Skeletal muscle satellite cell (primary cell): ENCODE measurements at regions not wholly inside any gene's neighbourhood (a gene's known extent, or its start where the extent isn't known, plus 50 kb on each side); places are given as distances from the start of the nearest gene placed in this dataset.

Experiments
- H3K27me3 ChIP-seq: 2 replicates; pipeline ENCODE4 v1.7.0; 2013; ENCODE audit warnings: low read length; ENCODE audit not compliant: control insufficient read depth, insufficient read depth
- H3K36me3 ChIP-seq: 2 replicates; pipeline ENCODE4 v1.7.0; 2013; ENCODE audit warnings: mild to moderate bottlenecking, control low read depth, low read length; ENCODE audit not compliant: insufficient read depth
- H3K4me1 ChIP-seq: 2 replicates; pipeline ENCODE4 v1.7.0; 2013; ENCODE audit warnings: low read length; ENCODE audit not compliant: control insufficient read depth, insufficient read depth
- H3K4me2 ChIP-seq: 2 replicates; pipeline ENCODE4 v1.7.0; 2013; ENCODE audit warnings: mild to moderate bottlenecking, low read length
- H3K4me3 ChIP-seq: 2 replicates; pipeline ENCODE4 v1.7.0; 2013; ENCODE audit warnings: low read length
- H3K9ac ChIP-seq: 2 replicates; pipeline ENCODE4 v1.7.0; 2013; ENCODE audit warnings: mild to moderate bottlenecking, low read depth, low read length, moderate library complexity
- H3K9me3 ChIP-seq: replicated peaks from 2 replicates; pipeline ENCODE4 v1.7.0; 2013; ENCODE audit warnings: mild to moderate bottlenecking, control low read depth, low read length

- Histone ChIP-seq H3K4me1 (no peaks in the 10 kb centered on the region), H3K4me2 (no peak overlapping the region), H3K9ac (no peak overlapping the region), H3K4me3 (no peak overlapping the region), H3K36me3 (no peaks in the 10 kb centered on the region), H3K9me3 (no peaks in the 10 kb centered on the region), H3K27me3 (peaks cover 6% of the 10 kb centered on the region)
Observed at GRCh38 chr3:64958199-64958843, 270.5 kb upstream of the ADAMTS9 start.

GRCh38 chr3:64957408-64958198 is 269.8 kb upstream of the ADAMTS9 start:
- Histone ChIP-seq H3K36me3 (no peaks in the 10 kb centered on the region), H3K27me3 (peaks cover 6% of the 10 kb centered on the region), H3K4me2 (no peak overlapping the region), H3K4me1 (no peaks in the 10 kb centered on the region), H3K9me3 (no peaks in the 10 kb centered on the region), H3K9ac (no peak overlapping the region), H3K4me3 (no peak overlapping the region)

DNA sequence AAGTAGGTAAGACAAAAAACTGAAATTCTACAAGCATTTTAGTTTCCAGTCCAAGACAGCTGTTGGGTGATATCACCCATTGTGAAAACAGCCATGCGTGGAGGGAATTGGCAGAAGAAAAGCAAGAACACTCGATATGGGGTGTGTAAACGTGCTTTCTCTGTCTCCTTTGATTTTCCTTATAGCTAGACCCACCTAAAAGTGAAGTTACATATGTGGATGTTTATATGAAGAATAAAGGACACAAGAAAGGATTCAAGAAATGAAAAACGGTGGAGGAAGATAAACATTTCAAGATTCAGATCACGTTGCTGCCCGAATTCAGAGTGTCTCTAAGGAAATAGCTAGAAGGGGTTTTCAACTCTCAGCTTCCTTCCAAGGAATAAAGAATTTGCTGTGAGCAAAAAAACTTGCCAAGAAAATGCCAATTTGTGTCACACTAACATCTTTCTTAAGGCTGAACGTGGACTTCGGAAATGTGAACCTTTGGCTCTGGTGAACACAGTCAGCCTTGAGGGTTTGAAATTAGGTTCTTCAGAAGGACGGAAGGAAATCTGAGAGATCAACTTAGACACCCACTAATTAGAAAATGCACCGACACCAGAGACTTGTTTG is 269.0 kb upstream of the ADAMTS9 start:
- Histone ChIP-seq H3K4me3 (no peak overlapping the region), H3K9ac (no peak overlapping the region), H3K36me3 (no peaks in the 10 kb centered on the region), H3K9me3 (no peaks in the 10 kb centered on the region), H3K27me3 (peaks cover 6% of the 10 kb centered on the region), H3K4me2 (no peak overlapping the region), H3K4me1 (no peaks in the 10 kb centered on the region)

GRCh38 chr3:64954995-64955636 is 267.3 kb upstream of the ADAMTS9 start:
- Histone ChIP-seq H3K4me2 (no peak overlapping the region), H3K27me3 (peaks cover 6% of the 10 kb centered on the region), H3K36me3 (no peaks in the 10 kb centered on the region), H3K4me1 (no peaks in the 10 kb centered on the region), H3K4me3 (no peak overlapping the region), H3K9me3 (no peaks in the 10 kb centered on the region), H3K9ac (no peak overlapping the region)

GRCh38 chr3:64945171-64945729 is 257.4 kb upstream of the ADAMTS9 start:
- no peak overlapping the region for H3K4me3 ChIP-seq
- H3K27me3 ChIP-seq, result no peaks in the 10 kb centered on the region
- no peak overlapping the region for H3K9ac ChIP-seq
- no peak overlapping the region for H3K4me2 ChIP-seq
- H3K4me1 ChIP-seq, result no peaks in the 10 kb centered on the region
- no peaks in the 10 kb centered on the region for H3K9me3 ChIP-seq
- H3K36me3 ChIP-seq, result no peaks in the 10 kb centered on the region

DNA sequence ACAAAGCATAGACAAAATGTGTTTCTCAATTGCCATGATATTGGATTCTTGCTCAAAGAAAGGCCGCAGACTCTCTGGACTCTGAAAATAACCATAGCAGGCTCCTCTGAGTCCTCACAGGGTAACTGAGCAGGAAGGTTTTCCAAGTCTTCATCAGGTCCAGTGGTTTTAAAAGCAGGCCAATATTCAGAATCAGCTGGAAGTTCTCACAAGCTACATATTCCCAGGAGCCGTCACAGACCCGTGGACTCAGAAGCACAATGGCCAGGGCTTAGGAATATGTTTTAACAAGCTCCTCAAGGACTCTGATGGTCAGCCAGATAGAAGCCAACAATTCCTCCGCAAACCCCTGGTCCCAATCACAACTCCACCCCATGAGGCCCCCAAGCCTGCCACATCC is 256.1 kb upstream of the ADAMTS9 start:
- H3K36me3 ChIP-seq, result no peaks in the 10 kb centered on the region
- no peaks in the 10 kb centered on the region for H3K9me3 ChIP-seq
- no peak overlapping the region for H3K4me3 ChIP-seq
- no peaks in the 10 kb centered on the region for H3K4me1 ChIP-seq
- no peak overlapping the region for H3K9ac ChIP-seq
- no peak overlapping the region for H3K4me2 ChIP-seq
- no peaks in the 10 kb centered on the region for H3K27me3 ChIP-seq

GRCh38 chr3:64940596-64941348 is 253.0 kb upstream of the ADAMTS9 start:
- Histone ChIP-seq H3K4me3 (no peak overlapping the region), H3K4me1 (no peaks in the 10 kb centered on the region), H3K9ac (no peak overlapping the region), H3K4me2 (no peak overlapping the region), H3K9me3 (no peaks in the 10 kb centered on the region), H3K27me3 (no peaks in the 10 kb centered on the region), H3K36me3 (no peaks in the 10 kb centered on the region)

DNA sequence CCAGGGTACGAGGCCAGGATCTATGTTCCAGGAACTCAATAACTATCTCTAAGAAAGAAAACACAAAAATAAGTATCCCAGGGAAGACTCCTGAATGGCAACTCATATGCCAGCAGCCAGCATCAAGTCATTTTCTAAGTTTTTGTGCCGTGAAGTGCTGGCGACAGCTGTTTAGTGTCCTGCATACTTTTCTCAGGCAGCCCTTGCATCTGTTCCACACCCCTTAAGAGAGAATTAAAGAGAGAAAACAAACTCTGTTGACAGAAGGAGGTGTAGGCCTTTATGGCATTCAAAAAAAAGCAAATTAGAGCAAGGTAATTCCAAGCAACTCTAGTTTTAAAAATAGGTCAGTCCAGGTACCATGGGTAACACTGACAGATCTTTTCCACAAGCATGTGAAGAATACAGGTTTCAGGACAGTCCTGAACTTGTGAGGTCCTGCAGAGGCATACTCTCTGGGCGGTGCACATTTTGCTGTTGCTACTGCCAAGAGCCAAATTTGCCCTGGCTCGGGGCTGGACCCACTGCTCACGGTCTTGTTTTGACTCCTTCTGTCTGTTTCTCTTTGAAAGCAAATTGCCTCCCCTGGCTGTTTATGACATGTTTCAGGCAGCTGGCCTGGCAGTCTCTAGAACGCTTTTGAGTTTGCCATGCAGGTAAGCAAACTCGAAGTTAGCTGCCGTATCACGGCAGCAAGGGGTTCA is 252.1 kb upstream of the ADAMTS9 start:
- H3K27me3 ChIP-seq, result no peaks in the 10 kb centered on the region
- no peak overlapping the region for H3K4me3 ChIP-seq

GRCh38 chr3:64939309-64939708 is 251.5 kb upstream of the ADAMTS9 start:
- H3K36me3 ChIP-seq, result no peaks in the 10 kb centered on the region
- no peaks in the 10 kb centered on the region for H3K4me1 ChIP-seq
- no peak overlapping the region for H3K4me3 ChIP-seq
- no peaks in the 10 kb centered on the region for H3K9me3 ChIP-seq
- no peak overlapping the region for H3K4me2 ChIP-seq
- H3K27me3 ChIP-seq, result no peaks in the 10 kb centered on the region
- H3K9ac ChIP-seq, result no peak overlapping the region

More for the DNA sequence above, 252.1 kb upstream of the ADAMTS9 start:
- H3K4me1 ChIP-seq, result no peaks in the 10 kb centered on the region
- no peak overlapping the region for H3K4me2 ChIP-seq
- no peaks in the 10 kb centered on the region for H3K9me3 ChIP-seq
- no peak overlapping the region for H3K9ac ChIP-seq
- H3K36me3 ChIP-seq, result no peaks in the 10 kb centered on the region

GRCh38 chr3:64936556-64936955 is 248.8 kb upstream of the ADAMTS9 start:
- no peak overlapping the region for H3K9ac ChIP-seq
- H3K27me3 ChIP-seq, result no peaks in the 10 kb centered on the region
- no peaks in the 10 kb centered on the region for H3K9me3 ChIP-seq
- no peaks in the 10 kb centered on the region for H3K4me1 ChIP-seq
- H3K36me3 ChIP-seq, result no peaks in the 10 kb centered on the region
- no peak overlapping the region for H3K4me3 ChIP-seq
- no peak overlapping the region for H3K4me2 ChIP-seq
